IPS-18a (cell line): ENCODE measurements at regions not wholly inside any gene's neighbourhood (a gene's known extent, or its start where the extent isn't known, plus 50 kb on each side); places are given as distances from the start of the nearest gene placed in this dataset.
"Not testable (repeated sequence)": the region's sequence is repeated elsewhere in the genome, so short reads cannot be mapped to it uniquely, and the experiment has no call there.

Experiments used
- H3K27ac ChIP-seq: one replicate; pipeline ENCODE4 v1.5.1; 2013; ENCODE audit warnings: low read length
- H3K27me3 ChIP-seq: one replicate; pipeline ENCODE4 v1.6.1; 2013; ENCODE audit warnings: mild to moderate bottlenecking, low read length; ENCODE audit not compliant: control insufficient read depth, insufficient read depth
- H3K36me3 ChIP-seq: one replicate; pipeline ENCODE4 v1.6.1; 2013; ENCODE audit warnings: low read depth, low read length; ENCODE audit not compliant: control insufficient read depth
- H3K4me1 ChIP-seq: one replicate; pipeline ENCODE4 v1.6.1; 2013; ENCODE audit warnings: low read depth, low read length; ENCODE audit not compliant: control insufficient read depth
- H3K4me3 ChIP-seq: one replicate; pipeline ENCODE4 v1.5.1; 2013; ENCODE audit warnings: low read length
- H3K9ac ChIP-seq: one replicate; pipeline ENCODE4 v1.6.1; 2013; ENCODE audit warnings: mild to moderate bottlenecking, low read length, moderate library complexity
- H3K9me3 ChIP-seq: one replicate; pipeline ENCODE4 v1.6.1; 2013; ENCODE audit warnings: low read depth, low read length; ENCODE audit not compliant: control insufficient read depth

DNA sequence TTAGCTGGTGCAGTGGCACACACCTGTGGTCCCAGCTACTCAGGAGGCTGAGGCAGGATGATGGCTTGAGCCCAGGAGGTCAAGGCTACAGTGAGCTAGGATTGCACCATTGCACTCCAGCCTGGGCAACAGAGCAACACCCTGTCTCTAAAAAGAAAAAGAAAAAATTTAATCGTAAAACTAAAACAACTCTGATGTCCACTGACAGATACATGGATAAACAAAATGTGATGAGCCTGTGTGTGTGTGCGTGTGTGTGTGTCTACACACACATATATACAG lies 99.6 kb downstream of the TPRA1 start:
- H3K36me3 ChIP-seq, H3K4me3 ChIP-seq, H3K9ac ChIP-seq, H3K4me1 ChIP-seq, H3K27me3 ChIP-seq, H3K9me3 ChIP-seq, H3K27ac ChIP-seq: not testable (repeated sequence)

DNA sequence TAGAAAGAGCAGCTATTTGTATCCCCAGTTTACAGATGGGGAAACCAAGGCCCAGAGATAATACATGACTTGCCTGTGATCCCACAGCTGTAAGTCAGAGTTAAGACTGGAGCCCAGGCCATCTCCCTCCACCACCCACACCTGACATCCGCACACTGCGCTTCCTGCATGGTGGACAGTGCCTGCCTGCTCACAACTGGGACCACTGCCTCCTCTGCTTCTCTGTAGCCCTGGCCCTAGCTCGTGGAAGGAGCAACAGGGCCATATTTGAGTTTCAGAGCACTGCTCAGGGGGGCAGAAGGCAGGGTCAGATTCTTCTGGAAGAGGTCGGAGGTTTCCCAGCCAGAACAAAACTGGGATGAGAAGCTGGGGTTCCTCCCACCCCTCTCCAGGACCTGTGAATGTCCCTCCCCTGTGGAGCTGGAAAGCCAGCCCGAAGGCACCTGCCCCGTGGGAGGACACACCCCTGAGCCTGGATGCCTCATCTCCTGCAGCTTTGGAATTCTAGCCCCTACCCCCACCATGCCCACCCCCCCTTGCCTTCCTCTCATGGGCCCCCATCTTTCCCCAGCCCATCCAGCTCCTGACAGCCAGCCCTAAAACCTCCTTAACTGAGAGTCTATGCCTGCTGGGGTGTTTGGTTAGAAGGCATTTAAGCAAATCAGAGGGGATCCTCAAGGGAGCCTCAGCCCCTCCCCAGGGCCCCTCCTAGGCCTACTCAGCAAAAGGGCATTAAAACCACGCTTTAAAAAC lies 100.1 kb downstream of the TPRA1 start:
- no peaks in the 10 kb centered on the region for H3K27me3 ChIP-seq
- no peak overlapping the region for H3K27ac ChIP-seq
- H3K9me3 ChIP-seq, result peaks cover 4% of the 10 kb centered on the region
- no peak overlapping the region for H3K4me3 ChIP-seq
- no peak overlapping the region for H3K9ac ChIP-seq
- no peaks in the 10 kb centered on the region for H3K36me3 ChIP-seq
- H3K4me1 ChIP-seq, result no peaks in the 10 kb centered on the region

DNA sequence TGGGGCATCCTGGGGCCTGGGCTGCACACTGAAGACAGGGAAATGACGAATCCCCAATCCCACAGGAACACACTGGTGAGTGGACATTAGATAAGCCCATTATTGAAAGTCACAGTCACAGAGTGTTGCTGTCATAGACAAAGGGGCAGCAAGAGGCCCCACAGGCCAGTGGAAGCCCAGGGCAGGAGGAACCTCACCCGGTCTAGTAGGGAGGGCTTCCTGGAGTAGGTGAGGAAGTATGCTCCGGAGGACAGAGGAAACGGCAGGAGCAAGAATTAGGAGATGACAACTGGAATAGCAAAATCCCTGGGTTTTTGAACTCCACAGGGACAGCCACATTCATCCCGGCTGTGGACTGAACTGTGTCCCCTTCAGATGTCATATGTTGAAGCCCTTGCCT lies 101.2 kb downstream of the TPRA1 start:
- Histone ChIP-seq H3K27ac (no peak overlapping the region), H3K4me3 (no peak overlapping the region), H3K4me1 (no peaks in the 10 kb centered on the region), H3K9me3 (peaks cover 4% of the 10 kb centered on the region), H3K27me3 (no peaks in the 10 kb centered on the region), H3K36me3 (no peaks in the 10 kb centered on the region), H3K9ac (no peak overlapping the region)

DNA sequence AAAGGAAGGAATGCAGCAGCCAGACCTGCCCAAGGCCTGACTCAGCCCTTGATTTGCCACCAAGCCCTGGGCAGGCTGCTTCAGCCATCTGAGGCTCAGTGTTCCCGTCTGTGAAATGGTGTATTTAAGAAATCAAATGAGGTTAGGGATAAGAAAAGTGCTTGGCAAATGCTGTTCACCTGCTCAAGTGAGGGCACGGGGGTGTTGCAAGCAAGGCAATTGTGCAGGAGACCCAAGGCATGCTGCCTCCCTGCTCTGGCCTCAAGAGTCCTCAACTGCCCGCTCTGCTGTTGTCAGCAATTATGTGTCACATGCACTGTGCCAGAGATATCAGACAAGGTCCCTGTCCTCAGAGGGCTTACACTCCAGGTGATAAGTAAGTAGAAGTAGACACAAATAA lies 101.8 kb downstream of the TPRA1 start:
- Histone ChIP-seq H3K9ac (no peak overlapping the region), H3K27me3 (no peaks in the 10 kb centered on the region), H3K27ac (no peak overlapping the region), H3K4me1 (no peaks in the 10 kb centered on the region), H3K36me3 (no peaks in the 10 kb centered on the region), H3K4me3 (no peak overlapping the region), H3K9me3 (peaks cover 4% of the 10 kb centered on the region)

DNA sequence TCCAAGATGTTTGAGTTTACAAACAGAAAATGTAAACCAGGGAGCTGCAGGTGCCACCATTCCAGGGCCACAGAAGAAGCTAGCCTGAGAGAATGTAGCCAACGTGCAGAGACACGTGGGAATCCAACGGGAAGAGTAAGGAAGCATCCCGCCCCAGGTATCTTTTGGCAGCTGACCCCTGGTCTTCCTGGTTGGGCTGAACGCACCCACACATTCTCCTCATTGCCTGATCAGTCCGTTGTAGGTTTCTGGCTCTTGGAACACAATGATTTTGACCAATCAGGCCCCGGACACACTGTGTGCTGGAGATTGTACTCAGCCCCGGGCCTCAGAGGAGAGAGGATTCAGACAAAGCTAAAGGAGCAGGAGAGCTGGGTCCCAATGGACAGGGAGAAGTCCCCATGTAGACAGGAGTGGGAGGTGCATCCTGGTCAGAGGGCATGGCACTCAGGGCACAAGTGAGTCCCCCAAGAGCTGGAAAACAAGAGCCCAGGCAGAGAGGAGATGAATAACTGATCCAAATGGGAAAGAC lies 102.3 kb downstream of the TPRA1 start:
- H3K36me3 ChIP-seq, result no peaks in the 10 kb centered on the region
- no peak overlapping the region for H3K9ac ChIP-seq
- H3K4me1 ChIP-seq, result no peaks in the 10 kb centered on the region
- H3K27ac ChIP-seq, result no peak overlapping the region
- H3K9me3 ChIP-seq, result peaks cover 4% of the 10 kb centered on the region
- H3K27me3 ChIP-seq, result no peaks in the 10 kb centered on the region
- H3K4me3 ChIP-seq, result no peak overlapping the region

DNA sequence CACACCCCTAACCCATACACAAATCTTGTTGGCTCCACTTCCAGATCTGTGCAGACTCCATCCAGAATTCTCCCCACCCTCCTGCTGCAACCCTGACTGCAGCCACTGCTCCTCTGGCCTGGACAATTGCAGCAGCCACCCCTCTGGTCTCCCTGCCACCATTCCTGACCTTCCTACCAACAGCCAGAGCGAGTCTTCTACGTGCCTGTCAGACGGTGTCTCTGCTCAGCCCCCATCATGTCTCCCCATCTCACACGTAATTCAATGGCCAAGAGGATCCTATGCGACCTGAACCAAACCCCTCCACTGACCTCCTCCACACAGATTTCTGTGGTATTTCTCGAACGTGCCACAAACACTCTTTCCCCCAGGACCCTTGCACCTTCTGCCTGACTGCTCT lies 103.3 kb downstream of the TPRA1 start:
- Histone ChIP-seq H3K4me1 (no peaks in the 10 kb centered on the region), H3K4me3 (no peak overlapping the region), H3K27ac (no peak overlapping the region), H3K9me3 (no peaks in the 10 kb centered on the region), H3K9ac (no peak overlapping the region), H3K36me3 (no peaks in the 10 kb centered on the region), H3K27me3 (no peaks in the 10 kb centered on the region)

DNA sequence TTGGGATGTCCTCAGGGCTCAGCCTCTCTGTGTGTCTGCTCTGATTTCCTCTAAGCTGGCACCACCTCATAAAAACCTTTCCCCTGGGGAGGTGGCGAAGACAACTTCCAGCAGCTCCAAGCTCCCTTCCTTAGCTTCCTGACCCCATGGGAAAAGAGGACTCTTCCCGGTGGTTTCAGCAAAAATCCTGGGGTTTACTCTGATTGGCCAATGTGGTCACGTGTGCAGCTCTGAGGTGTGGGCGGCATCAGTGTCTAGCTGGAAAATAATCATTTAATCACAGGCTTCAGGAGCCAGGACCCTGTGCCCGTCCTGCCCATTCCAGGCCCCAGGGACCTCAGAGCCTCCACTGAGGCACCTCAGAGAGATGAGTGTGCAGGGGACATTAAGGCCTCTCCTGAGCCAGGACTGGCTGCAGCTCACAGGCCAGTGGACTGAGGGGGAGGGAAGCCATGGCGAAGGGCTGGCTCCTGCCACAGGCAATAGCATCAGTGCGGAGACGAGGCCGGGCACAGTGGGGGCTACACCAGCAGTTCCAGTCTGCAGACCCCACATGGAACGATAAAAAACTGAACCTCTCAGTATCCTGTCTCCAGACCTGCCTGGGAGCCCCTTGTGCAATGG lies 104.1 kb downstream of the TPRA1 start:
- Histone ChIP-seq H3K4me3 (no peak overlapping the region), H3K27me3 (no peaks in the 10 kb centered on the region), H3K4me1 (no peaks in the 10 kb centered on the region), H3K27ac (no peak overlapping the region), H3K9ac (no peak overlapping the region), H3K9me3 (no peaks in the 10 kb centered on the region), H3K36me3 (no peaks in the 10 kb centered on the region)

DNA sequence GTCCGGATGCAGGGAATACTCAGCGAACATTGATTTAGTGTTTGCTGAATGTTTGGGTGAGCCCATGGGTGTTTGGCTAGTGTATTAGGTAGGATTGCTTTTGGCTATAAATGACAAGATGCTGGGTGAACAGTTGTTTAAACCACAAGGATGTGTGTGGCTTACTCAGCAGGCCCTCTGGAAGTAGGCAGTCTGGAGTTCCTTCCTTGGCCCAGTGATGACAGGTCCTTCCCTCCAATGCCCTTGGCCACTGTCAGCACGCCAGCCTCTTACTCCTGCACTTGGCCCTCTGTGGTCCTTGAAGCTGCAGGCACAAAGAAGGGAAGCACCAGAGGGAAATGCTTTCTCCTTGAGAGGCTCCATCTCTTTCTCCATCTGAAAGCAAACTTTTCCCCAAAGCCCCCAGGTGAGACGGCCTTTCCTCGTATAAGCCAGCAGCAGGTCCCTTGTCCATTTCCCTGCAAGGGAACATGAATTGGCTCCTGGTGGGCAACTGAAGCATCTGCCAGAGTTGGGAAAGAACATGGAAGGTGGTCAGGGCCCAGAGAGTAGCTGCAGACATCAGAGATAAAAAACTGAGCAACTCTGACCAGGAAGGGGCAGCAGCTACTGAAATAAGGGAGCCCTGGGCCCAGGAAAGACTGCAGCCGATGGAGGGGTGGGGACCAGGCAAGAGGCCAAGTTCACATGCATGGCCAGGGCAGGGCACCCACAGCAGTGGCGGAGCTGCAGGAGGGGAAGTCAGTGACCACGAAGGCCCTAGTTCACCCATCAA lies 105.0 kb downstream of the TPRA1 start:
- Histone ChIP-seq H3K9ac (no peak overlapping the region), H3K9me3 (no peaks in the 10 kb centered on the region), H3K27ac (no peak overlapping the region), H3K36me3 (no peaks in the 10 kb centered on the region), H3K4me1 (no peaks in the 10 kb centered on the region), H3K27me3 (no peaks in the 10 kb centered on the region), H3K4me3 (no peak overlapping the region)

DNA sequence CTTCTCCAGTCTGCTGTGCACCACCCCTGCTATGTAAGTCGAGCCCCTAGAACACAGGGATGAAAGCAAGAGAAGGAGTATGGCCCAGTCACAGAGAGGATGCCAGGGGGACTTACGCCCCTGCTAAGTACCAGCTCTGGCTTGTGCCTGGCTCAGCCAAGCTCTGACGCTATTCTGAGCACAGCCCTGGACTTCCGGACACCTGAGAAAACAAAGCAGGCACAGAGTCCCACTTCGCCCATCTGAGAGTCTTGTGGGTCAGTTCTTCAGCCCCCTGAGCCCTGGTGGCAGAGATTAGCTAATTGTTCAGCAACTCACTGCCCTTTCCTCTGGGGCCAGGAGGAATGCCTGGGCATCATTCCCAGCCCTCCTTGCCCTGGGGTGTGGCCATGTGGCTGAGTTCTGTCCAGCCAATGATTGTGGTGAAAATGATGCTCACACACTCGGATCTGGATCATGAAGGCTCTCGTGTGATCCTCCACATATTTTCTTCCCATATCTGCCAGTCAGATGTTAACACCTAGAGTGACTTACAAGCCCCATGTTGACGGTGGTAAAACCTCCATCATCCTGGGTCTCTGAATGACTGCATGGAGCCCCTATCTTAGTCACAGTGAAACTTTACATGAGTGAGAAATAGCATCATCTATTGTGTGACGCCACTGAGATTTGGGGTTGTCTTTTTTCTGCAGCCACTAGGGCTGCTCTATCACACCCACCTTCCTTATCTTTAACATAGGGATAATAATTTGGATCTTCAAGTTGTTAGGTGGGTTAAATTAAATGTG lies 105.7 kb downstream of the TPRA1 start:
- Histone ChIP-seq H3K4me3 (no peak overlapping the region), H3K4me1 (peaks cover 4% of the 10 kb centered on the region), H3K9me3 (no peaks in the 10 kb centered on the region), H3K27ac (no peak overlapping the region), H3K36me3 (no peaks in the 10 kb centered on the region), H3K9ac (no peak overlapping the region), H3K27me3 (no peaks in the 10 kb centered on the region)

DNA sequence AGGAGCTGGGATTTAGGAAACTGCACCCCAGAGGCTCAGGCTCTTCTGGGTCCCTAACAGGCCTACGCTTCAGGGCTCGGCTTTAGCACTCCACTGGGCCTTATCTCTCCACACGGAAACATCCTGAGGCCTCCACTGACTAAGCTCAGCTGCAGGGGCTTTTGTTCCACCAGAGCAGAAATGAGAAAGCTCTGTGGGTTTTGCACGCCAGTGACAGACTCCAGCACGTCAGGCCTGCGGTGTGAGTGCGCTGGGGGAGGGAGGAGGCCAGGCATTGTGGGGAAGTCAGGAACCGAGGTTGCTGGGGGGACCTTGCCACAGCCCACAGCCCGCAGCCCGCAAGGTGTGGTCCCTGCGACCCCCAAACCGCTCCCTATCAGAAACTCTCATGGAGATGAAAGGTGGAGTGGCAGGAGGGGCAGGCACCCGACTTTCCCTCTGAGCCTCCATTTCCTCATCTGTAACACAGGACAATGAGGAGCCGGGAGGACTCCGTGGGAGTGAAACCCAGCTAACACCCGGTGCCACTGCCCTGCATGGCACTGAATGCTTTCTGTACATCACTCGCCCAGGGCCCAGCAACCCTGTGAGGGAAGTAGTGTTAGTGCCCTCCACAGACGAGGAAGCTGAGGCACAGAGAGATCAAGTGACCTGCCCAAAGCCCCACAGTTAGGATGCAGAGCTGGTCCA lies 106.5 kb downstream of the TPRA1 start:
- H3K36me3 ChIP-seq, result no peaks in the 10 kb centered on the region
- peaks cover 11% of the 10 kb centered on the region for H3K4me1 ChIP-seq
- no peak overlapping the region for H3K27ac ChIP-seq
- H3K4me3 ChIP-seq, result no peak overlapping the region
- no peaks in the 10 kb centered on the region for H3K9me3 ChIP-seq
- no peak overlapping the region for H3K9ac ChIP-seq
- H3K27me3 ChIP-seq, result no peaks in the 10 kb centered on the region
